Neural progenitor cell (in vitro differentiated cells): ENCODE measurements at regions not wholly inside any gene's neighbourhood (a gene's known extent, or its start where the extent isn't known, plus 50 kb on each side); places are given as distances from the start of the nearest gene placed in this dataset.

Experiments used
- CTCF ChIP-seq: fragments of 200-600 bp; sonication (generic); IDR thresholded peaks from 2 replicates; pipeline ENCODE4 v1.5.1; 2017; ENCODE audit warnings: antibody characterized with exemption, mild to moderate bottlenecking
- EZH2 ChIP-seq: fragments of 200-600 bp; sonication (generic); IDR thresholded peaks from 2 replicates; pipeline ENCODE4 v1.6.1; 2017; ENCODE audit warnings: antibody characterized with exemption, mild to moderate bottlenecking, moderate library complexity
- EZH2phosphoT487 ChIP-seq: fragments of 200-600 bp; sonication (generic); IDR thresholded peaks from 2 replicates; pipeline ENCODE4 v1.6.1; 2017; ENCODE audit warnings: antibody characterized with exemption

DNA sequence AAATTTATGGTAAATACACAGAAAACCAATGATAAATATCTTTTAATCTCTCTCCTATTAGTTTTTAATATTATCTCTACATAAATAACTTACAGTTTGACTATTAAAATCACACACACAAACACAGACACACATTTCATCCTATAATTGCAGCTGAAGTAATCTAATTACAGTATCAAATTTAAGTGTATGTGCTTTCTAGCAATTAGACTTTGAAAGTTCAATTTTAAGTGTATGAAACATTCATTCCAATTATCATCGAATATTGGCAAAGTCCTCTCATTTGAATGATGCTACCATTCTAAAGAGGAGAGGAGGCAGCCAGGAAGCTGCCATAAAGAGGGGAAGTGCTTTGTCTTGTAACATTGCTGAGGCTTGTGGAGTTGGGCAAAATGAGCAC, 221.2 kb upstream of the PABPC4L start:
- no peak for TF ChIP-seq CTCF
- no peak for TF ChIP-seq EZH2
- TF ChIP-seq EZH2phosphoT487, result no peak
